Liver (tissue), 3 donors: ENCODE measurements at regions not wholly inside any gene's neighbourhood (a gene's known extent, or its start where the extent isn't known, plus 50 kb on each side); places are given as distances from the start of the nearest gene placed in this dataset.

ENCODE experiments used
- ATF3 ChIP-seq: IDR thresholded peaks from 2 replicates; pipeline ENCODE4 v1.6.1; 2016; ENCODE audit warnings: antibody characterized with exemption
- CTCF ChIP-seq: fragments of 150-350 bp; IDR thresholded peaks from 2 replicates; pipeline ENCODE4 v1.5.1; 2017; ENCODE audit warnings: improper control_type of control experiment, low read depth, low read length; ENCODE audit not compliant: missing input control
- EGR1 ChIP-seq, 2 donors: IDR thresholded peaks; 2 replicates each; pipeline ENCODE4 v1.6.1; 2016 to 2018; ENCODE audit warnings: antibody characterized with exemption in 2 of 2, low read depth in 2 of 2
- HNF4G ChIP-seq: IDR thresholded peaks from 2 replicates; pipeline ENCODE4 v1.6.1; 2016; ENCODE audit warnings: antibody characterized with exemption
- JUND ChIP-seq, 2 donors: IDR thresholded peaks; 2 replicates each; pipeline ENCODE4 v1.6.1; 2016; ENCODE audit warnings: antibody characterized with exemption in 2 of 2
- RAD21 ChIP-seq, 2 donors: IDR thresholded peaks; 2 replicates each; pipeline ENCODE4 v1.6.1; 2016; ENCODE audit warnings: antibody characterized with exemption in 2 of 2, mild to moderate bottlenecking in 2 of 2
- RXRA ChIP-seq, 2 donors: IDR thresholded peaks; 2 replicates each; pipeline ENCODE4 v1.6.1; 2017 to 2018; ENCODE audit warnings: antibody characterized with exemption in 2 of 2, mild to moderate bottlenecking in 1 of 2
- TAF1 ChIP-seq: conservative IDR thresholded peaks from 2 replicates; pipeline ENCODE4 v1.6.1; 2016; ENCODE audit warnings: antibody characterized with exemption, mild to moderate bottlenecking
- YY1 ChIP-seq: IDR thresholded peaks from 2 replicates; pipeline ENCODE4 v1.6.1; 2016; ENCODE audit warnings: antibody characterized with exemption, mild to moderate bottlenecking
- ZBTB33 ChIP-seq: IDR thresholded peaks from 2 replicates; pipeline ENCODE4 v1.6.1; 2016; ENCODE audit warnings: antibody characterized with exemption
- donor health status: healthy.
- donor health status: healthy.

- no peak for TF ChIP-seq TAF1
- TF ChIP-seq CTCF: no peak
- TF ChIP-seq RAD21 (IDR thresholded peaks at IDR 0.05): no peak
- TF ChIP-seq YY1: no peak
- no peak for TF ChIP-seq EGR1 (IDR thresholded peaks at IDR 0.05; ENCODE audit: low read depth in 2 of 2)
- no peak for TF ChIP-seq ZBTB33
- no peak for TF ChIP-seq JUND (IDR thresholded peaks at IDR 0.05)
- TF ChIP-seq ATF3: no peak
- no peak for TF ChIP-seq HNF4G
- no peak for TF ChIP-seq RXRA (IDR thresholded peaks at IDR 0.05)
Measured at GRCh38 chr1:209343511-209343910, 240.0 kb upstream of the CAMK1G start.
